Skeletal muscle cell (primary cell): ENCODE measurements at regions not wholly inside any gene's neighbourhood (a gene's known extent, or its start where the extent isn't known, plus 50 kb on each side); places are given as distances from the start of the nearest gene placed in this dataset.

Experiments
- DNase-seq: peaks from one replicate; pipeline ENCODE4 v3.0.0-alpha.2; 2010; ENCODE audit warnings: low read depth
- H3K4me3 ChIP-seq: 2 replicates; pipeline ENCODE4 v1.5.1; 2011; ENCODE audit warnings: low read depth, mild to moderate bottlenecking, control low read depth, low read length, moderate library complexity

DNA sequence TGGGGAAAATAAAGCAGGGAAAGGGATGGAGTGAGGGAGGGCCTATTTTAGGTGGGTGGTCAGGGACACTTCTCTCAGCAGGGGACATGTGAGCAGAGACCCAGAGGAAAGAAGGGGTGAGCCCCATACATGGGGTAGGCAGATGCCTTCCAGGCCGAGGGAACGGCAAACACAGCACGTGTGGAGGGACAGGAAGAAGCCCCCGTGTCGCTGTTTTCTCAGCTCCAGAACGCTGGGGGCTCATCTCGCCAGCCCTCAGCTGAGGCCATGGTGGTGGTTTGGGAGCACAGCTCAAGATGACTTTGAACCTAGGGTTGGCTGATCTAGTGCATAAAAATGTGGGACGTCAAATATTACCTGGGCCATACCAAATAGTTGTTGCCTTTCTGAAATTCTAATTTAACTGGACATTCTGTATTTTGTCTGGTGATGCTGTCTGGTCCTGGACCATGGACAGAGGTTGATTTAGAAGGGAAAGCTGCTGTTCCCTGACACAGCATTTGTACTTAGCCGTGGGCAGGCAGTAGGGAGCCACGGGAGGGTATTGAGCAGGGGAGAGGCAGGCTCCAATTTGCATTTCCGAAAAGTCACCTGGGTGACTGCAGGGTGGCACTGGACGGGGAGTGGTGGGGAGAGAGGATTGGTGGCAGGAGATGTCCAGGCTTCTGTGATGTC, 53.1 kb upstream of the RUNX3 start:
- no peak for DNase-seq
- H3K4me3 ChIP-seq = no peak overlapping the region

DNA sequence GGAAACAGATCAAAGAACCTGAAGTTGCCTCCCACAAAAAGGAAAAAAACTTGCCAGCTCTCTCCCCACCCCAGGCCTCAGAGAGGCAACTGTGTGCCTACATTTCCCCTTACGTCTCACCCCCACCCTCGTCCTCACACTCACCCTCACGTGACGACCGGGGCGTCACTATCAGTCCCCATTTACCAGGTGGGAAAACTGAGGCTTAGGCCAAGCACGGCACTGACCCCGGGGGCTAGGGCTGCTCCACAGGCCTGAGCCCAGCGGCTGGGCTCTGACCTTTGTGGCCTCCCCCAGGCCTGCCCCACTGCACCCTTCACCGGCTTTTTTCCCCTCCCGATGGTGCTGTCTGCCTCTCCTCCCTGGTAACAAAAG, 51.5 kb upstream of the RUNX3 start:
- DNase-seq = no peak
- H3K4me3 ChIP-seq = no peak overlapping the region

DNA sequence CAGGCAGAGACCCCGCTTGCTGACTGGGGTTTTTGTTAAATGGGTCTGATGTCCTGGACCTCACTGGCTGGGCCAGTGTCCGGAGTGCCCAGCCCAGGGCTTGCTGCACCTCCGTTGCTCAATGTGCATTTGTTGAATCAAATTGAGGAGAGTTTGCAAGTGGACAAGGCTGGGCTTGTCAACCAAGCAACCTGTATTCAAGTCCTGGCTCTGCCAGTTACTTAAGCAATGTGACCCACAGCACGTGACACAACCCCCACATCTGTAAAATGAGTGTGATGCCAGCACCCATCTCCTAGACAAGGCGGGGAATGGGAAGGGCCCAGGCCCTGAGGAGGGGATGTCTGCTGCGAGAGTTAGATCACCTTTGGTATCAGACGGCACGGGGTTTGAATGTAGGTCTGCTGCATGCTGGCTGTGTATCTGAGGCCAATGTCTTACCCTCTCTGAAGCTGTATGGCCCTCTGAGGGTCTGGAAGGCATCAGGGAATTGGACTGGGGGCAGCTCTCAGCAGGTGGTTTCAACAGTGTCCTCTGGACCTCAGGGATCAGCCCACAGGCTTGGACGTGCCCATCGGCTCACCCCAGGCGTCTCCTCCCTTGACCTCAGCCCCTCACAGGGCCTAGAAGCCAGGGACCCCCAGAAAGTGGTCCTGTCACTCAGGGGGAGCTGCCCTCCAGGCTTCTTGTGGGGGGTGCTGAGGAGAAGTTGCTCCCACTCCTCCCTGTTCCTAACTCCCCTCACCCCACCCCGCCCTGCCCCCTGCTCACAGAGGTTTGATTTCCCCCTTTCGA, 51.0 kb upstream of the RUNX3 start:
- no peak for DNase-seq
- no peak overlapping the region for H3K4me3 ChIP-seq
